OCI-LY3 (cell line): ENCODE measurements at regions not wholly inside any gene's neighbourhood (a gene's known extent, or its start where the extent isn't known, plus 50 kb on each side); places are given as distances from the start of the nearest gene placed in this dataset.

ENCODE experiments used
- H2AFZ ChIP-seq: fragments of 200-600, 300-600 bp; shearing (Covaris generic); 2 replicates; pipeline ENCODE4 v1.6.0; 2014; ENCODE audit warnings: antibody characterized with exemption, low read depth, low read length
- H3K27ac ChIP-seq: fragments of 200-600, 300-600 bp; sonication (generic); 2 replicates; pipeline ENCODE4 v1.5.1; 2014; ENCODE audit warnings: mild to moderate bottlenecking, low read length, moderate library complexity, mixed read lengths
- H3K27me3 ChIP-seq: fragments of 200-600, 300-600 bp; sonication (generic); 2 replicates; pipeline ENCODE4 v1.6.1; 2014; ENCODE audit warnings: low read depth, low read length, mixed read lengths
- H3K36me3 ChIP-seq: fragments of 200-600, 300-600 bp; sonication (generic); replicated peaks from 2 replicates; pipeline ENCODE3; 2014; ENCODE audit warnings: low read depth, low read length, mixed read lengths
- H3K4me1 ChIP-seq: fragments of 300-600, 200-600 bp; sonication (generic); 2 replicates; pipeline ENCODE4 v1.6.1; 2014; ENCODE audit warnings: low read length, mixed read lengths
- H3K4me2 ChIP-seq: fragments of 200-600, 300-600 bp; sonication (generic); 2 replicates; pipeline ENCODE4 v1.6.1; 2014; ENCODE audit warnings: low read length, mixed read lengths
- H3K4me3 ChIP-seq: fragments of 300-600, 200-600 bp; sonication (generic); 2 replicates; pipeline ENCODE4 v1.5.1; 2014; ENCODE audit warnings: antibody characterized with exemption, mild to moderate bottlenecking, low read length, moderate library complexity
- H3K79me2 ChIP-seq: fragments of 300-600, 200-600 bp; shearing (Covaris generic); 2 replicates; pipeline ENCODE4 v1.6.1; 2014; ENCODE audit warnings: mild to moderate bottlenecking, low read length, mixed read lengths
- H3K9ac ChIP-seq: fragments of 300-600, 200-600 bp; shearing (Covaris generic); 2 replicates; pipeline ENCODE4 v1.6.0; 2014; ENCODE audit warnings: mild to moderate bottlenecking, low read length, moderate library complexity
- H3K9me3 ChIP-seq: fragments of 200-600, 300-600 bp; shearing (Covaris generic); 2 replicates; pipeline ENCODE4 v1.6.1; 2014; ENCODE audit warnings: low read length, mixed read lengths; ENCODE audit not compliant: insufficient read depth
- H4K20me1 ChIP-seq: fragments of 200-600, 300-600 bp; sonication (generic); 2 replicates; pipeline ENCODE4 v1.6.1; 2016; ENCODE audit warnings: low read length, mixed read lengths; ENCODE audit not compliant: insufficient read depth
- EZH2phosphoT487 ChIP-seq: fragments of 200-600 bp; shearing (Covaris generic); IDR thresholded peaks from 2 replicates; pipeline ENCODE4 v1.6.1; 2018; ENCODE audit warnings: antibody characterized with exemption, mixed run types, low read depth
- TF ChIP-seq, protein P1 (sequence below): fragments of 200-600, 300-600 bp; sonication (generic); IDR thresholded peaks from 2 replicates; pipeline ENCODE4 v1.5.1; 2014; ENCODE audit warnings: antibody characterized with exemption, low read length, low read depth

DNA sequence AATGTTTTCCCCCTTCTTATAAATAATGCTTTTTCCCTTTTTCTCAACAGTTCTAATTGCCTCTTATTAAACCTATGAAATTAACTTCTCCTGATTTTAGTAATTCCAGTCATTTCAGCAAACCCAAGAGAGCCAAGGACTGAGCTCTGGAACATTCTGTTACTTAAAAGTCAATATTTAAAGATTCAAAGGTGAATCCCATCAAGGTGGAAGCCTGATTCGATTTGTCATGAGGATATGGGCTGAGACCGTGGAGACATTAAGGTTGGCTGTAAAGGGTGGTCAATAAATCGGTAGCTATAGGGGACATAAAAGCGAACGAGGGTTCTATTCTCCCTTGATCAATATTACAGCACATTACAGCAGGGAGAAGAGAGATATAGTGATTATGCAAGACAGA lies 66.6 kb upstream of the NELL2 start:
- Histone ChIP-seq H3K27ac (no peak overlapping the region), H3K4me3 (no peak overlapping the region), H4K20me1 (no peaks in the 10 kb centered on the region), H3K79me2 (no peaks in the 10 kb centered on the region), H3K4me2 (no peak overlapping the region), H3K9ac (no peak overlapping the region), H3K27me3 (peaks cover 9% of the 10 kb centered on the region; the same call in 1 of the 2 replicates), H3K9me3 (no peaks in the 10 kb centered on the region), H3K36me3 (no peaks in the 10 kb centered on the region), H3K4me1 (no peaks in the 10 kb centered on the region), H2AFZ (no peak overlapping the region)
- TF ChIP-seq EZH2phosphoT487, result no peak
- TF ChIP-seq, protein P1, sequence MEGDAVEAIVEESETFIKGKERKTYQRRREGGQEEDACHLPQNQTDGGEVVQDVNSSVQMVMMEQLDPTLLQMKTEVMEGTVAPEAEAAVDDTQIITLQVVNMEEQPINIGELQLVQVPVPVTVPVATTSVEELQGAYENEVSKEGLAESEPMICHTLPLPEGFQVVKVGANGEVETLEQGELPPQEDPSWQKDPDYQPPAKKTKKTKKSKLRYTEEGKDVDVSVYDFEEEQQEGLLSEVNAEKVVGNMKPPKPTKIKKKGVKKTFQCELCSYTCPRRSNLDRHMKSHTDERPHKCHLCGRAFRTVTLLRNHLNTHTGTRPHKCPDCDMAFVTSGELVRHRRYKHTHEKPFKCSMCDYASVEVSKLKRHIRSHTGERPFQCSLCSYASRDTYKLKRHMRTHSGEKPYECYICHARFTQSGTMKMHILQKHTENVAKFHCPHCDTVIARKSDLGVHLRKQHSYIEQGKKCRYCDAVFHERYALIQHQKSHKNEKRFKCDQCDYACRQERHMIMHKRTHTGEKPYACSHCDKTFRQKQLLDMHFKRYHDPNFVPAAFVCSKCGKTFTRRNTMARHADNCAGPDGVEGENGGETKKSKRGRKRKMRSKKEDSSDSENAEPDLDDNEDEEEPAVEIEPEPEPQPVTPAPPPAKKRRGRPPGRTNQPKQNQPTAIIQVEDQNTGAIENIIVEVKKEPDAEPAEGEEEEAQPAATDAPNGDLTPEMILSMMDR, result no peak

DNA sequence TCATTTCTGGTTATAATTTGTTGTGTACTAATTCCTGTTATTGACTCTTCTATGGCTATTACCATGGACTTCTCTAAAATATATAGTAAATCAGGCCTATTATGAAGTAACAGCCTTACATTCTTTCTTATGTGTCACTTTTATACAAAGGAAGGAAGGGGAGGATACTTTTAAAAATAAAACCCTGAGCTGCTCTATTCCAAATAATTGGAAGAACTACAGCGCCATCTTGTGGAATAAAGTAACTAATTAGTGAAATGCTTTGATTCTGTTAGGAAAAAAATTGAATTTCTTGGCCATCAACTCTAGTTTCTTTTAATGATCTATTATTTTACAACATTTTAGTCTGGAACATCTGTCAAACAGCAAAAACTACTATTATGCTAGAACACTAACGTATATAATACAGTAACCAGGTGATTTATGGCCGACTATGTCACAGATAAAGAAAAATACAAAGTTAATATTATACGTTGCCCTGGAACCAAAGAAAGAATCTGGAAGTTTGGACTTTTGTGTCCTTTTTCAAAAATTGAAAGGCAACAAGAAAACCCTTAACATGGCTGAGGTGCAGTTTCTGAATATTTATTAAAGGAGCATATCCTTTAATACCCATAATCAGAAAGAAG lies 55.0 kb upstream of the NELL2 start:
- Histone ChIP-seq H2AFZ (no peak overlapping the region), H3K4me2 (no peak overlapping the region), H3K4me1 (no peaks in the 10 kb centered on the region), H4K20me1 (no peaks in the 10 kb centered on the region), H3K4me3 (no peak overlapping the region), H3K9ac (no peak overlapping the region), H3K36me3 (no peaks in the 10 kb centered on the region), H3K79me2 (no peaks in the 10 kb centered on the region), H3K27ac (no peak overlapping the region), H3K9me3 (no peaks in the 10 kb centered on the region), H3K27me3 (no peaks in the 10 kb centered on the region)
- TF ChIP-seq, protein P1, result peak; percentile 71
- TF ChIP-seq EZH2phosphoT487, result no peak

DNA sequence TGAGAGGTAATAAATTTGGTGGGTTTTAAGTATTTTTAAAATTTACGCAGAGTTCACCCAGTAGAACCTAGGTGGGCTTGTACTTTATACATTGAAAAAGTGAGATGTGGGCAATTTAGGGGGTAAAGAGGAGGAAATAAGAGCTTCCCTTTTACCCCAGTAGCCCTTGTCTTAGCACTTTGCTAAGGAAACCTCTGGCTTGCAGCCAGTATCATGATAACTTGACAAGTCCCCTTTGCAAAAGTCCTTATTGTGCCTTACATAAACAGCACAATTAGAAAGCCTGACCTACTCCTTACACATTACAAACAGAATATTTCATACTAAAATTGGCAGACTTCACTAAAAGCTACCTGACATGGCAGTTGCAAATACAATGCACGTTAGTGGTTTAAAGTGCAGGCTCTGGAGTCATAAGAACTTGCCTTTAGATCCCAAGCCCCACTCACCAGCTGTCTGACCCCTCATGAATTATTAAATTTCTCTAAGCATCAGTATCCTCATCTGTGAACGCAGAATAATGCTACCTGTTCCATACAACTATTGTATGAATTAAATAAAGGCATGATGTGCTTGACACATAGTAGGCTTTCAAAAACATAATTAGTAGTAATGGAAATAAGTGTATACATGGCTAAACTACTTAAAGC lies 53.2 kb upstream of the NELL2 start:
- Histone ChIP-seq H3K4me2 (no peak overlapping the region), H3K4me3 (no peak overlapping the region), H3K9me3 (no peaks in the 10 kb centered on the region), H3K27me3 (no peaks in the 10 kb centered on the region), H3K36me3 (no peaks in the 10 kb centered on the region), H3K4me1 (no peaks in the 10 kb centered on the region), H3K9ac (no peak overlapping the region), H3K79me2 (no peaks in the 10 kb centered on the region), H2AFZ (no peak overlapping the region), H3K27ac (no peak overlapping the region), H4K20me1 (no peaks in the 10 kb centered on the region)
- TF ChIP-seq, protein P1, result no peak
- TF ChIP-seq EZH2phosphoT487, result no peak
